T-helper 1 cell treated with Interleukin-12 subunit alpha and Interleukin-12 subunit beta and Interleukin-4 antibody, amounts not matched to agents 30 ng/mL and 1 ng/mL, for 36 hours (primary cell): ENCODE measurements at regions not wholly inside any gene's neighbourhood (a gene's known extent, or its start where the extent isn't known, plus 50 kb on each side); places are given as distances from the start of the nearest gene placed in this dataset.
"Not testable (repeated sequence)": the region's sequence is repeated elsewhere in the genome, so short reads cannot be mapped to it uniquely, and the experiment has no call there.

ENCODE experiments used
- intact Hi-C: fragments of 100-400 bp; cut with micrococcal nuclease; formaldehyde crosslinking; loops from one replicate; pipeline ENCODE4 v1.15.1; 2024

DNA sequence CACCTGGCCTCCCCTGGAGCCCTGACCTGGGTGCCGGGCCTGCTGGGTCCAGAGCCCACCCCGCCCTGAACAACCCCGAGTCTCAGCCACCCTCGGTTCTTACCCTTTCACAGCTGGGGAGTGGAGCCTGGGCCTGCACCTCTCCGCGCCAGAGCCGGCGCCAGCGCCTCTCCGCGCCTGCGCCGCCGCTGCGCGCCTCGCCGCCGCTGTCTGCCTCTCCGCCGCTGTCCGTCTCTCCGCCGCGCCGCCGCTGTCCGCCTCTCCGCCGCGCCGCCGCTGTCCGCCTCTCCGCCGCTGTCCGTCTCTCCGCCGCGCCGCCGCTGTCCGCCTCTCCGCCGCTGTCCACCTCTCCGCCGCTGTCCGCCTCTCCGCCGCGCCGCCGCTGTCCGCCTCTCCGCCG lies 326.9 kb upstream of the PLGLB1 start:
- intact Hi-C loops, result not testable (repeated sequence)

DNA sequence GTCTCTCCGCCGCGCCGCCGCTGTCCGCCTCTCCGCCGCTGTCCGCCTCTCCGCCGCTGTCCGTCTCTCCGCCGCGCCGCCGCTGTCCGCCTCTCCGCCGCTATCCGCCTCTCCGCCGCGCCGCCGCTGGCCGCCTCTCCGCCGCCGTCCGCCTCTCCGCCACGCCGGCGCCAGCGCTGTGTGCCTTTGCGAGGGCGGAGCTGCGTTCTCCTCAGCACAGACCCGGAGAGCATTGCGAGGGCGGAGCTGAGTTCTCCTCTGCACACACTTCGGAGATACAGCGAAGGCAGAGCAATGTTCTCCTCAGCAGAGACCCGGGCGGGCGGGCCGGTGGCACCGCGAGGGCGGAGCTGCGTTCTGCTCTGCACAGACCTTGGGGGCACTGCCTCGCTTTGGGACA lies 327.4 kb upstream of the PLGLB1 start:
- intact Hi-C loops, result not testable (repeated sequence)

DNA sequence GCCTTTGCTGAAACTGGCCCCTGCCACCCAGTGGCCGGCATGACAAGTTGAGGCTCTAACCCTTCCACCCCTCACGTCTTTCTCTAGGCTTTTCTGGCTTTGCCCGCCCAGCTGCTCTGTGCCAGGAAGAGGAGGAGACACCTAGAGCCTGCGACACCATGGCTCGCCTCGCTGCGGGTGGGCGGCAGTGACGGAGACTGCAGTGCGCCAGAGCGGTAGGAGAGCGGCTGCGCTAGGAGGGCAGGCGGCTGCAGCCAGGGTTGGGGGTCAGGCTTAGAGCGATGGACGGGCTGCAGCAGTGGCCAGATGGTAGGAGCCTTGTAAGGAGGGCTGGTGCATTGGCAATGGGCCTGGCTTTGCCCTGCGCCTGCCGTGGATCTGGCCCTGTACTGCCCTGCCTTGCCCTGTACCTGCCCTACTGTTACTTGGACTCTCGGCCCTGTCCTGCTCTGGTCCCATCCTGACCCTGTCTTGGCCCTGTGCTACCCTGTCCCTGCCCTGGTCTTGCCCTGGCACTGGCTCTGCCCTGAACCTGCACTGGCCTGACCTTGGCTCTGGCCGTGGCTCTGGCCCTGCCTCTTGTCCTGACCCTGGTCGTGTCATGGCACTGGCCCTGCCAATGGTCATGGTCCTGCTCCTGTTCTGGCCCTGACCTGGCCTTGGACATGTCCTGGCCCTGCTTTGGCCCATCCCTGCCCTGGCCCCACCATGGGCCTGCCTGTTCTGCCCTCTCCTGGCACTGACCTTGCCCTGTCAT lies 330.7 kb upstream of the PLGLB1 start:
- intact Hi-C loops, result not testable (repeated sequence)

DNA sequence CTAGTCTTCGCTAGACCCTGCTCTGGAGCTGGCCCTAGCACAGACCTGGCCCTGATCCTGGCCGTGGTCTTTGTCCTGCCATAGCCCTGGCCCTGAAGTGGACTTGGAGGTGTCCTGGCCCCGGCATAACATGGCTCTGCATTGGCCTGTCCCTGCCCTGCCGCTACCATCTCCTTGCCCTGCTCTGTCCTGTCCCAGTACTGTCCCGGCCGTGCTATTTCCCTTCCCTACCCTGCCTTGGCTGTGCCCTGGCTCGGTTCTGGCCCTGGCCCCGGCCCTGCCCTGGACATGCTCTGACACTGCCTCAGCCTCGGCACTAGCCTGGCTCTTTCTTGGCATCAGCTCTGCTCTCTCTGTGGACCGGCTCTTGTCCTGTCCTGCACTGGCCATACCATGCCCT lies 331.8 kb upstream of the PLGLB1 start:
- intact Hi-C loops, result not testable (repeated sequence)

DNA sequence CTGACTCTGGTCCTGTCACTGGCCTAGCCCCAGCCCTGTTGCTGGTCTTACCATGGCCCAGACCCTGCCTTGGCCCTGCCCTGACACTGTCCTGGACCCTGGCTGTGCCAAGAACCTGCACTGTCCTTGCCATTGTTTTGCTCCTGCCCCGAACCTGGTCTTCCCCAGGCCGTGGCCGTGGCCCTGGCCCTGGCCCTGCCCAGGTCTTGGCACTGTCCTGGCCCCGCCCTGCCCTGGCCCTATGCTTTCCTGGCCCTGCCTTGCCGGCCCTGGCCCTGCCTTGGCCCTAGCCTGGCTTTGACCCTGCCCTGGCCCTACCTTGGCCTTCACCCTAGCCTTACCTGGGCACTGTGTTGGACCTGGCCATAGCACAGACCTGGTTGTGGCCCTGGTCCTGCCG lies 332.5 kb upstream of the PLGLB1 start:
- intact Hi-C loops, result not testable (repeated sequence)

DNA sequence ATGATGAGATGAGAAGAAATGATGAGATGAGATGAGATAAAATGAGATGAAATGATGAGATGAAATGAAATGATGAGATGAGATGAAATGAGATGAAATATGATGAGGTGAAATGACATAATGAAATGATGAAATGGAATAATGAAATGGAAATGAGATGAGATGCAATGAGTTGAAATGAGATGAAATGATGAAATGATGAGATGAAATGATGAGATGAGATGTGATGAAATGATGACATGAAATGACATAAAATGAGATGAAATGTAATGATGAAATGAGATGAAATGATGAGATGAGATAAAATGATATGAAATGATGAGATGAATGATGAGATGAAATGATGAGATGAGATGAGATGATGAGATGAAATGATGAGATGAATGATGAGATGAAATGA lies 338.6 kb upstream of the PLGLB1 start:
- intact Hi-C loops, result not testable (repeated sequence)

DNA sequence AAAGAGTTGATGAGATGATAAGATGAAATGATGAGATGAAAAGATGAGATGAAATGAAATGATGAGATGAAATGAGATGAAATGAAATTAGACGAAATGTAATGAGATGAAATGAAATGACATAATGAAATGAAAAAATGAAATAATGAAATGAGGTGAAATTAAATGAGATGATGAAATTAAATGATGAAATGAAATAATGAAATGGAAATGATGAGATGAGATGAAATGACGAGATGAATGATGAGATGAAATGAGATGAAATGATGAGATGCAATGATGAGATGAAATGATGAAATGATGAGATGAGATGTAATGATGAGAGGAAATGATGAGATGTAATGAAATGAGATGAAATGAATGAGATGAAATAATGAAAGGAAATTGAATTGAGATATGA lies 339.3 kb upstream of the PLGLB1 start:
- intact Hi-C loops, result not testable (repeated sequence)

DNA sequence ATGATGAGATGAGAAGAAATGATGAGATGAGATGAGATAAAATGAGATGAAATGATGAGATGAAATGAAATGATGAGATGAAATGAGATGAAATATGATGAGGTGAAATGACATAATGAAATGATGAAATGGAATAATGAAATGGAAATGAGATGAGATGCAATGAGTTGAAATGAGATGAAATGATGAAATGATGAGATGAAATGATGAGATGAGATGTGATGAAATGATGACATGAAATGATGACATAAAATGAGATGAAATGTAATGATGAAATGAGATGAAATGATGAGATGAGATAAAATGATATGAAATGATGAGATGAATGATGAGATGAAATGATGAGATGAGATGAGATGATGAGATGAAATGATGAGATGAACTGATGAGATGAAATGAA lies 340.2 kb upstream of the PLGLB1 start:
- intact Hi-C loops, result not testable (repeated sequence)

DNA sequence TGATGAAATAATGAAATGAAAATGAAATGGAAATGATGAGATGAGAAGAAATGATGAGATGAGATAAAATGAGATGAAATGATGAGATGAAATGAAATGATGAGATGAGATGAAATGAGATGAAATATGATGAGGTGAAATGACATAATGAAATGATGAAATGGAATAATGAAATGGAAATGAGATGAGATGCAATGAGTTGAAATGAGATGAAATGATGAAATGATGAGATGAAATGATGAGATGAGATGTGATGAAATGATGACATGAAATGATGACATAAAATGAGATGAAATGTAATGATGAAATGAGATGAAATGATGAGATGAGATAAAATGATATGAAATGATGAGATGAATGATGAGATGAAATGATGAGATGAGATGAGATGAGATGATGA lies 342.7 kb upstream of the PLGLB1 start:
- intact Hi-C loops, result not testable (repeated sequence)

DNA sequence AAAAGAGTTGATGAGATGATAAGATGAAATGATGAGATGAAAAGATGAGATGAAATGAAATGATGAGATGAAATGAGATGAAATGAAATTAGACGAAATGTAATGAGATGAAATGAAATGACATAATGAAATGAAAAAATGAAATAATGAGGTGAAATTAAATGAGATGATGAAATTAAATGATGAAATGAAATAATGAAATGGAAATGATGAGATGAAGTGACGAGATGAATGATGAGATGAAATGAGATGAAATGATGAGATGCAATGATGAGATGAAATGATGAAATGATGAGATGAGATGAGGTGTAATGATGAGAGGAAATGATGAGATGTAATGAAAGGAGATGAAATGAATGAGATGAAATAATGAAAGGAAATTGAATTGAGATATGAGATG lies 343.4 kb upstream of the PLGLB1 start:
- intact Hi-C loops, result not testable (repeated sequence)

DNA sequence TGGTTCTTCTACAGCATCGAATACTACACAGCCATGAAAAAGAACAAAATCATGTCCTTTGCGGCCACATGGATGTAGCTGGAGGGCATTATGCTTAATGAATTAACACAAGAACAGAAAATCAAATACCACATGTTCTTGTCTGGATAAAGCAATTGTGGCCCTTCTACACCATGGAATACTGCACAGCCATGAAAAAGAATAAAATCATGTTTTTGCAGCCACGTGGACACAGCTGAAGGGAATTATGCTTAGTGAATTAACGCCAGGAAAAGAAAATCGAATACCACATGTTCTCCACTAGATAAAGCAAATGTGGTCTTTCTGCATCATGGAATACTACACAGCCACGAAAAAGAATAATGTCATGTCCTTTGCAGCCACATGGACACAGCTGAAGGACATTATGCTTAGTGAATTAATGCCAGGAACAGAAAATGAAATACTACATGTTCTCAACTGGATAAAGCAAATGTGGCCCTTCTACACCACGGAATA lies 361.8 kb upstream of the PLGLB2 start:
- intact Hi-C loops, result not testable (repeated sequence)

DNA sequence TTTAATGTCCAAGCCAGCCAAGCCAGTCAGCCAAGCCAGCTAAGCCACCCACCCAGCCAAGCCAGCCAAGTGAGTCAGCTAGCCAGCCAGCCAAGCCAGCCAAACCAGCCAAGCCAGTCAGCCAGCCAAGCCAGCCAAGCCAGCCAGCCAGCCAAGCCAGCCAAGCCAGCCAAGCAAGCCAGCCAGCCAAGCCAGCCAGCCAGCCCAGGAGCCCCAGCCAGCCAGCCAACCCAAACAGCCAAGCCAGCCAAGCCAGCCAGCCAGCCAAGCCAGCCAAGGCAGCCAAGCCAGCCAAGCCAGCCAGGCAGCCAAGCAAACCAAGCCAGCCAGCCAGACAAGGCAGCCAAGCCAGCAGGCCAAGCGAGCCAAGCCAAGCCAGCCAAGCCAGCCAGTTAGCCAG lies 352.1 kb upstream of the PLGLB2 start:
- intact Hi-C loops, result not testable (repeated sequence)

DNA sequence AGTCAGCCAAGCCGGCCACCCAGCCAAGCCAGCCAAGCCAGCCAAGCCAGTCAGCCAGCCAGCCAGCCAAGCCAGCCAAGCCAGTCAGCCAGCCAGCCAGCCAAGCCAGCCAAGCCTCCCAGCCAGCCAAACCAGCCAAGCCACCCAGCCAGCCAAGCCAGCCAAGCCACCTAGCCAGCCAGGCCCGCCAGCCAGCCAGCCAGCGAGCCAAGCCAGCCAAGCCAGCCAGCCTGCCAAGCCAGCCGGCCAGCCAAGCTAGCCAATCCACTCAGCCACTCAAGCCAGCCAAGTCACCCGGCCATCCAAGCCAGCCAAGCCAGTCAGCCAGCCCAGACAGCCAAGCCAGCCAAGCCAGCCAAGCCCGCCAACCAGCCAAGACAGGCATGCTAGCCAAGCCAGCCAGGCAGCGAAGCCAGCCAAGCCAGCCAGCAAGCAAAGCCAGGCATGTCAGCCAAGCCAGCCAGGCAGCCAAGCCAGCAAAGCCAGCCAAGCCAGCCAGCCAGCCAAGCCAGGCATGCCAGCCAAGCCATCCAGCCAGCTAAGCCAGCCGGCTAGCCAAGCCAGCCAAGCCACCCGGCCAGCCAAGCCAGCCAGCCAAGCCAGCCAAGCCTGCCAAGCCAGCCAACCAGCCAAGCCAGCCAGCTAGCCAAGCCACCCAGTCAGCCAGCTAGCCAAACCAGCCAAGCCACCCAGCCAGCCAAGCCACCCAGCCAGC lies 351.2 kb upstream of the PLGLB2 start:
- intact Hi-C loops, result not testable (repeated sequence)

DNA sequence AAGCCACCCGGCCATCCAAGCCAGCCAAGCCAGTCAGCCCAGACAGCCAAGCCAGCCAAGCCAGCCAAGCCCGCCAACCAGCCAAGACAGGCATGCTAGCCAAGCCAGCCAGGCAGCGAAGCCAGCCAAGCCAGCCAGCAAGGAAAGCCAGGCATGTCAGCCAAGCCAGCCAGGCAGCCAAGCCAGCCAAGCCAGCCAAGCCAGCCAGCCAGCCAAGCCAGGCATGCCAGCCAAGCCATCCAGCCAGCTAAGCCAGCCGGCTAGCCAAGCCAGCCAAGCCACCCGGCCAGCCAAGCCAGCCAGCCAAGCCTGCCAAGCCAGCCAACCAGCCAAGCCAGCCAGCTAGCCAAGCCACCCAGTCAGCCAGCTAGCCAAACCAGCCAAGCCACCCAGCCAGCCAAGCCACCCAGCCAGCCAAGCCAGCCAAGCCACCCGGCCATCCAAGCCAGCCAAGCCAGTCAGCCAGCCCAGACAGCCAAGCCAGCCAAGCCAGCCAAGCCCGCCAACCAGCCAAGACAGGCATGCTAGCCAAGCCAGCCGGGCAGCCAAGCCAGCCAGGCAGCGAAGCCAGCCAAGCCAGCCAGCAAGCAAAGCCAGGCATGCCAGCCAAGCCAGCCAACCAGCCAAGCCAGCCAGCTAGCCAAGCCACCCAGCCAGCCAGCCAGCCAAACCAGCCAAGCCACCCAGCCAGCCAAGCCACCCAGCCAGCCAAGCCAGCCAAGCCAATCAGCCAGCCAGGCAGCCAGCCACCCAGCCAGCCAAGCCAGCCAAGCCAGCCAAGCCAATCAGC lies 350.4 kb upstream of the PLGLB2 start:
- intact Hi-C loops, result not testable (repeated sequence)

DNA sequence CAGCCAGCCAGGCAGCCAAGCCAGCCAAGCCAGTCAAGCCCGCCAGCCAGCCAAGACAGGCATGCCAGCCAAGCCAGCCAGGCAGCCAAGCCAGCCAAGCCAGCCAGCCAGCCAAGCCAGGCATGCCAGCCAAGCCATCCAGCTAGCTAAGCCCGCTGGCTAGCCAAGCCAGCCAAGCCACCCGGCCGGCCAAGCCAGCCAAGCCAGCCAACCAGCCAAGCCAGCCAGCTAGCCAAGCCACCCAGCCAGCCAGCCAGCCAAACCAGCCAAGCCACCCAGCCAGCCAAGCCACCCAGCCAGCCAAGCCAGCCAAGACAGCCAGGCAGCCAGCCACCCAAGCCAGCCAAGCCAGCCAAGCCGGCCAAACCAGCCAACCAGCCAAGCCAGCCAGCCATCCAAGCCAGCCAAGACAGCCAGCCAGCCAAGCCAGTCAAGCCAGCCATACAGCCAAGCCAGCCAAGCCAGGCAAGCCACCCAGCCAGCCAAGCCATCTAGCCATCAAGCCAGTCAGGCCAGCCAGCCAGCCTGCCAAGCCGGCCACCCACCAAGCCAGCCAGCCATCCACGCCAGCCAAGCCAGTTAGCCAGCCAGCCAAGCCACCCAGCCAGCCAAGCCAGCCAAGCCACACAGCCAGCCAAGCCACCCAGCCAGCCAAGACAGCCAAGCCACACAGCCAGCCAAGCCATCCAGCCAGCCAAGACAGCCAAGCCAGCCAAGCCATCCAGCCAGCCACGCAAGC lies 349.2 kb upstream of the PLGLB2 start:
- intact Hi-C loops, result not testable (repeated sequence)

DNA sequence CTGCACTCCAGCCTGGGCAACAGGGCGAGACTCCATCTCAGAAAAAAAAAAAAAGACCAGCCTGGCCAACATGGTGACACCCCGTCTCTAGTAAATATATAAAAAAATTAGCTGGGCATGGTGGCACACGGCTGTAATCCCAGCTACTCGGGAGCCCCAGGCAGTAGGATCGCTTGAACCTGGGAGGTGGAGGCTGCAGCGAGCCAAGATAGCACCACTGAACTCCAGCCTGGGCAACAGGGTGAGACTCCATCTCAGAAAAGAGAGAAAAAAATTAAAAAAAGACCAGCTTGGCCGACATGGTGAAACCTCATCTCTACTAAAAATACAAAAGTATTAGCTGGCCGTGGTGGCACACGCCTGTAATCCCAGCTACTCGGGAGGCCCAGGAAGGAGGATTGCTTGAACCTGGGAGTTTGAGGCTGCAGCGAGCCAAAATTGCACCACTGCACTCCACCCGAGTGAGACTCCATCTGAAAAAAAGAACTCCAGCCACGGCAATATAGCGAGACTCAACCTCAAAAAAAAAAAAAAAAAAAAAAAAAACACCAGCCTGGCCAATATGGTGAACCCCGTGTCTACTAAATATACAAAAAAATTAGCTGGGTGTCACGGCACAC lies 346.1 kb upstream of the PLGLB2 start:
- intact Hi-C loops, result no loop called here

DNA sequence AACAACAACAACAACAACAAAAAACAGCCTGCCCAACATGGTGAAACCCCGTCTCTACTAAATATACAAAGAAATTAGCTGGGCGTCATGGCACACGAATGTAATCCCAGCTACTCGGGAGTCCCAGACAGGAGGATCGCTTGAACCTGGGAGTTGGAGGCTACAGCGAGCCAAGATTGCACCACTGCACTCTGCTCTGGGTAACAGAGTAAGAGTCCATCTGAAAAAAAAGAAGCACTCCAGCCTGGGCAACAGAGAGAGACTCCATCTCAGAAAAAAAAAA lies 344.1 kb upstream of the PLGLB2 start:
- intact Hi-C loops, result no loop called here

DNA sequence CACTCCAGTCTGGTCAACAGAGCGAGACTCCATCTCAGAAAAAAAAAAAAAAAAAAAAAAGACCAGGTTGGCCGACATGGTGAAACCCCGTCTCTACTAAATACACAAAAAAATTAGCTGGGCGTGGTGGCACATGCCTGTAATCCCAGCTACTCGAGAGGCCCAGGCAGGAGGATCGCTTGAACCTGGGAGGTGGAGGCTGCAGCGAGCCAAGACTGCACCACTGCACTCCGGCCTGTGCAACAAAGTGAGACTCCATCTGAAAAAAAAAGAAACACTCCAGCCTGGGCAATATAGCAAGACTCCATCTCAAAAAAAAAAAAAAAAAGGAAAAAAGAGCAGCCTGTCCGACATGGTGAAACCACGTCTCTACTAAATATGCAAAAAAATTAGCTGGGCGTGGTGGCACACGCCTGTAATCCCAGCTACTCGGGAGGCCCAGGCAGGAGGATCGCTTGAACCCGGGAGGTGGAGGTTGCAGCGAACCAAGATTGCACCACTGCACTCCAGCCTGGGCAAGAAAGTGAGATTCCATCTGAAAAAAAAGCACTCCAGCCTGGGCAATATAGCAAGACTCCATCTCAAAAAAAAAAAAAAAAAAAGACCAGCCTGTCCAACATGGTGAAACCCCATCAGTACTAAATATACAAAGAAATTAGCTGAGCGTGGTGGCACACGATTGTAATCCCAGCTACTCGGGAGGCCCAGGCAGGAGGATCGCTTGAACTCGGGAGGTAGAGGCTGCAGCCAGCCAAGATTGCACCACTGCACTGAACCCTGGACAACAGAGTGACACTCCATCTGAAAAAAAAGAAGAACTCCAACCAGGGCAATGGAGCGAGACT lies 343.3 kb upstream of the PLGLB2 start:
- intact Hi-C loops, result not testable (repeated sequence)

DNA sequence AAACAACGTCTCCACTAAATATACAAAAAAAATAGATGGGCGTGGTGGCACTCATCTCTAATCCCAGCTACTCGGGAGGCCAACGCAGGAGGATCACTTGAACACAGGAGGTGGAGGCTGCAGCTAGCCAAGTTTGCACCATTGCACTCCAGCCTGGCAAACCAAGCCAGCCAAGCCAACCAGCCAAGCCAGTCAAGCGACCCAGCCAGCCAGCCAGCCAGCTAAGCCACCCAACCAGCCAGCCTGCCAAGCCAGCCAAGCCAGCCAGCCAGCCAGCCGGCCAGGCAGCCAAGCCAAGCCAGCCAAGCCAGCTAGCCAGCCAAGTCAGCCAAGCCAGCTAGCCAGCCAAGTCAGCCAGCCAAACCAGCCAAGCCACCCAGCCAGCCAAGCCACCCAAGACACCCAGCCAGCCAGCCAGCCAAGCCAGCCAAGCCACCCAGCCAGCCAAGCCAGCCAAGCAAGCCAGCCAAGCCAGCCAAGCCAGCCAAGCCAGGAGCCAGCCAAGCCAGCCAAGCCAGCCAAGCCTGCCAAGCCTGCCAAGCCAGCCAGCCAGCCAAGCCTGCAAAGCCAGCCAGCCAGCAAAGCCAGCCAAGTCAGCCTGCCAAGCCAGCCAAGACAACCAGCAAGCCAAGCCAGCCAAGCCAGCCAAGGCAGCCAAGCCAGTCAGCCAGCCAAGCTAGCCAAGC lies 342.2 kb upstream of the PLGLB2 start:
- intact Hi-C loops, result not testable (repeated sequence)
